HS-27A (cell line): ENCODE measurements at regions not wholly inside any gene's neighbourhood (a gene's known extent, or its start where the extent isn't known, plus 50 kb on each side); places are given as distances from the start of the nearest gene placed in this dataset.
"Not testable (repeated sequence)": the region's sequence is repeated elsewhere in the genome, so short reads cannot be mapped to it uniquely, and the experiment has no call there.

Source experiments
- DNase-seq: peaks from one replicate; pipeline ENCODE4 v3.0.0-alpha.2; 2012; ENCODE audit warnings: low read depth, missing footprints

DNA sequence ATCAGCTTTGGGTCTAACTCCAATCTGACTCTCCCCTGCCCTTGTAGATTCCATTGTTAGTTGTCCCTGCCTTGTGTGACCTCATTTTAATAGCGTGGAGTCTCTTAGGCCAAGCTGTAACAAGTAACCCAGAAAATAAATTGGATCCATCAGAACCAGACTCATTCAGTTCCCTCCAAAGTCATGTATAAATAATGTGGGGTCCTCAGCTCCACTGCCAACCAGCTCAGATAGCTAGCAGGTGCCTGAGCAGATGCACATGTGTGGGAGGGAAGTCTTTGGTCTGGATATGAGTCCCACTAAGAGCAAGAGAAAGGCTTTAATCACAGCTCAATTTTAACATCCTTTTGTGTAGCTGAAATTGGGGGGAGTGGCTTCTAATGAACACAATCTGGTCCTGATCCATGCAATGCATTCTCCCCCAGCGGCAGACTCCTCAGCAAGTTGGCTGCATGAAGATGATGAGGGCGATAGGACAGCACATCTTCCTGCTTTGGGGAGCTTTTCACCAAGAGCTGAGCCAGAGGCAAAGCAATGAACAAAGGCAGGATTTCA lies 151.6 kb downstream of the ABCC12 start:
- DNase-seq: no peak

GRCh38 chr16:48003206-48003907 lies 152.4 kb downstream of the ABCC12 start:
- DNase-seq: no peak

DNA sequence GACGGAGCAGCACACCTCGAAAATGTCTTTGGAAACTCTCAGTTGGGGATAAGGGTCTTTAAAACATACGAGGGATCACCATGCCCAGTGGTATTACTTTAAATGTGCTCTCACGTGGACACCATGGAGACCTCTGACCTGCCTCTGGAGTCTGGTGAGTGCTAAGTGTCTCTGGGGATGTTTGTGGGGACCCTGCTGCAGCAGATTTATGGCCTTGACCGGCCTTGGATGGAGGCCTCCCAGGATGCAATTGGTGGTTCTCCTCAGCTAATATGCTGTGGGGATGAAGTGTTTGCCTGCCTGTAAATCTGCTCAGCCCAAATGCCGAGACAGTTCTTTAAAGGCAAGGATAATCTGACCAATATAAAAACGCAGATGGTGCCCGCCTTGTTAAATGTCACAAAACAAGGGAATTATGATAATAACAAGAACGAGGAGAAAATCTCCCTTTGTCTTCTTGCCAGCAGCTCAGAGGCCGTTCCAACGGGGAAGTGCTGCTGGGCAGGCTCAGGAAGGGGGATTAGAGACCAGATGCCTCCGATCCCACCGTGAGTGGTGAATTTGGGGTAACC lies 154.4 kb downstream of the ABCC12 start:
- no peak for DNase-seq

- no peak for DNase-seq
Observed at GRCh38 chr16:48000622-48001021, 155.2 kb downstream of the ABCC12 start.

GRCh38 chr16:47999595-47999994 lies 156.2 kb downstream of the ABCC12 start:
- DNase-seq: no peak

GRCh38 chr16:47995354-47995753 lies 160.4 kb downstream of the ABCC12 start:
- DNase-seq: no peak

- no peak for DNase-seq
Observed at GRCh38 chr16:47991491-47991890, 164.3 kb downstream of the ABCC12 start.

DNA sequence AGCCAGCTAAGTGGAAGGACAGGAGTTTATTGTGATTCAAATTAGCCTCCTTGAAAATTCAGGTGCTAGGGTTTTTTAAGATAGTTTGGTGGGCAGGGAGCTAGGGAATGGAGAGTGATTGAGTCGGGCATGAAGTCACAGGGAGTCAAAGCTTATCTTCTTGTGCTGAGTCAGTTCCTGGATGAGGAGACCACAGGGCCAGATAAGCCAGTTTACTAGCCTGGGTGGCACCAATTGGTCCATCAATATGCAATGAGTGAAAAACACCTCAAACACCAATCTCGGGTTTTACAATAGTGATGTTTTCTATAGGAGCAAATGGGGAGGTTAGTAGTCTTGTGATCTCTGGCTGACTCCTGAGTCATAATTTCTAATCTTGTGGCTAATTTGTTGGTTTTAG lies 165.1 kb downstream of the ABCC12 start:
- no peak for DNase-seq

DNA sequence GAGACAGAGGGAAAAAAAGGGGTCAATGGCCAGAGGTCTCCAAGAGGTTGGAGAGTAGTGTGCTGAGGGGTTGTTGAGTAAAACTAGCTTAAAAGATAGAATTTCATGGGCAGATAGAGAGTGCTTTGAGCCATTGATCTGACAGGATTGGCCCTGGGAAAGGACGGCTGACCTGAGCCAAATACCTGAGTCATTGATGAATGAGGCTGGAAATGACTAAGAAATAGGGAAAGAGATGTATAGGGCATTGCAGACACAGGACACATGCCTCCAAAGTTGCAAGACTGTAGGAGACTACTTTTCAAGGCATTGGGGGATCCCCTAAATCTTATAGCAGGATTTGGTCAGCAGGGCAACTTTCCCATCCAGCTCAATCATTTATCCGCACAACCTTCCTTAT lies 168.7 kb downstream of the ABCC12 start:
- no peak for DNase-seq

DNA sequence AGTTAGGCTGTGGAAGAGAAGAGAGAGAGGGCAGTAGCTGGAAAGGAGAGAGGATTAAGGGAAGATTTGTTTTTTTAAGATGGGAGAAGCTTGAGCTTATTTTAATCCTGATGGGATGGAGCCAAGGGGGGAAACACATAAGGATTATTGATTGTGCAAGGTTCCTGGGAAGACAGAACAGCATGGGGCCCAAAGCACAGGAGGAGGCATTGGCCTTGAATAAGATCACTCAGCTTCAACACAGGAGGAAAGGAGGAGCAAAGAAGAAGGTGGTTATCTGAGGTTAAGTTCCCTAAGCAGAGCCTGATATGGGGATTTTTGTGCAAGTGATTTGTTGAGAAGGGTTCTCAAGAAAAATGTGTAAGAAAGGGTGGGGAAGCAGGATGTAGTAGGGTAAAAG lies 169.8 kb downstream of the ABCC12 start:
- DNase-seq: no peak

DNA sequence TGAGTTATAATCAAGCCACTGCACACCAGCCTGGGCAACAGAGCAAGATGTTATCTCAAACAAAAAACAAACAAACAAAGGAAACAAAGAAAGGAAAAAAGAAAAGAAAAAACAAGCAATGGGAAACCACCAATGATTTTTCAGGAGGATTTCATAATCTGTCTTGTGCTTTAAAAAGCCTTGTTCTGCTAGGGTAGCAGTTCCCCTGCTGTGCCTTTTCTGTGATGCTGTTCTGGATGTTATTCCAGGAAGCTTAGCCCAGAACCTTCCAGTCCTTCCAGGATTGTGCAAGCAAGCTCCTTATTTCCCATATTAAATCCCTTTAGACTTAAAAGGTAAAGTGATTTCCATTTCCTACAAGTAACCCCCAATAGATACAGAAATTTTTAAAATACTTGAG lies 171.1 kb downstream of the ABCC12 start:
- DNase-seq: no peak

- no peak for DNase-seq
Observed at GRCh38 chr16:47983999-47984580, 171.7 kb downstream of the ABCC12 start.

DNA sequence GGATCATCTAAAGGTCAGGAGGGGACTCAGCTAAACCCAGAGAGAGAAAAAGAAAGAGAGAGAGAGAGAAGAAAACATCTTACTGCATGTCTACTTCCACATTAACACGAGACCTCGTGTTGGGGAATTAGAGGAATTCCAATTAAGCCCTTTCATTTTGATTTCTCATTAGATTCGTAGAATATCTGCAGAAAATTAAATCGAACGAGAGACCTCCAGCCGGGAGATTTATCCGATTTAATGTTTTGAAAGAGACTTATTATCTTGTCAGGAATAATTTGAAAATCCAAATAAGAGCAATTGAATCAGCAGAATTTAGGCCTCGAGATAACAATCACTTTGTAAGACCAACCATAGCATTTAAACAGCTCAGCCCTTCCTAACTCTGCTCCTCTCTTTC lies 175.6 kb downstream of the ABCC12 start:
- no peak for DNase-seq

- no peak for DNase-seq
Observed at GRCh38 chr16:47979616-47980182, 176.1 kb downstream of the ABCC12 start.

GRCh38 chr16:47979164-47979520 lies 176.7 kb downstream of the ABCC12 start:
- no peak for DNase-seq

- DNase-seq: no peak
Observed at GRCh38 chr16:47978491-47979163, 177.2 kb downstream of the ABCC12 start.

DNA sequence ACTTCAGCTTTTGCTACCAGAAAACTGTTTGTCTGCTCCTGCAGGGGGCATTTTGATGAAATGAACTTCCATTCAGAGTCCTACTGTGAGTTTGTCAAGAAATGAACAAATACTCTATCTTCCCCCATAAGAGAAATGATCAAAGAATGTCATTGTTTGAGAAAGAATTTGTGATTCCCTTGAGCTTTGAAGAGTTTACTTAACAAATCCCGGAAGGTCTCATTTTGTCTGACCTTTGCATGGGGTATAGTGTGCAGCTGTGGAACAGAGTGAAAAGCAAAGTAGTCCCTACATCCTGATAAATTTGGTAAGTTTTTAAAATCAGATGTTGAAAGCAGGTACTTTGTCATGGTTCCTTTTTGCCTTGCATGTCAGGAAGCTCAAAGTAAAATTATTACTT lies 178.0 kb downstream of the ABCC12 start:
- no peak for DNase-seq

DNA sequence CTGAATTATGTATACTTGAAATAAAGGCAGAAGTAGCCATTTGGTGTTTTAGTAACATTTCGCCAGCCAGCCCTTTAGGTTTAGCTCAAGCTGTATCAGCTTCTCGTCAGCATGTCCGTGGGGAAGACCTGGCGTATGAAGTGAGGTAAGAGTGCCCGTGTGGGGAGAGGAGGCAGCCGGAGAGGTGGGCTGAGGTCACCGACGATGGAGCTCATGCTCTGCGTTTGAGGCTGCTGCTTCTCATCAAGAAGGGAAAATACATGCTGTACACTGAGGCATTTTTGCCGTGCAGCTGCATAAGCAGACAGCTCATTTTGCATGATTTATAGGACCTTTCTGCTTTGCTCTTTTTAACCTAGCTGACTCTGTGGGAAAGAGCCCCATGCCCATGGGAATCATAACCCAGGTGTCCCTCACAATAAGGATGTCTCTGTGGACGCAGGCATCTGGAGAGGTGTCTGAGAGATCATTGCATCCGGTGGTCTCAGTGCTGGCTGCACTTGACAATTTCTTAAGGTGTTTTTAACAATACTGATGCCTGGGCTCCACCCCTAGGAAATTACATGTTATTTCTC lies 179.1 kb downstream of the ABCC12 start:
- no peak for DNase-seq

DNA sequence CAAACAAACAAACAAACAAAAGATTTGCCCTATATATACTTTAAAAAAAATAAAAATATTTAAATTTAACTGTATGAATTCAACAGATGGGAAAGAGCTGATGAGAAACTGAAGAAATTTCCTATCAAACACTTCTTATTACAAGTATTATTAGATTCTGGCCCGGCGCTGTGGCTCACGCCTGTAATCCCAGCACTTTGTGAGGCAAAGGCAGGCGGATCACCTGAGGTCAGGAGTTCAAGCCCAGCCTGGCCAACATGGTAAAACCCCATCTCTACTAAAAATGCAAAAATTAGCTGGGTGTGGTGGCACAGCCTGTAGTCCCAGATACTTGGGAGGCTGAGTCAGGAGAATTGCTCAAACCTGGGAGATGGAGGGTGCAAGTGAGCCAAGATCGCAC lies 180.8 kb downstream of the ABCC12 start:
- not testable (repeated sequence) for DNase-seq

DNA sequence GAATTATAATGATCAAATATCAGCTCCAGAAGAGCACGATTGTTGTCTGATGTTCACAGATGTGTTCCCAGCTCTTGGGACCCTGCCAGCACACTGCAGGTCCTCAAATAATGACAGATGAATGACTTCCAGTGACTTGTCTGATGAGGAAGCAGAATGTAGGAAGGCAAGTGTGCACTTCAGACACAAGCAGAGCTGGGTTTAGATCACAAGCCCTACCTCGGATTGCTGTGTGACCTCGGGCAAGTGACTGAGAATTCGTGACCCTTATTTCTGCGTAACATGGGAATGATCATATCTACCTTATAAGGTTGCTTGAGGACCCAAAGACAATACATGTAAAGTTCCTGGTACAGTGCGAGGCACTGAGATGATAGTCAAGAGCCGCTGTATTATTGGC lies 182.2 kb downstream of the ABCC12 start:
- DNase-seq: no peak

GRCh38 chr16:47972246-47972985 lies 183.4 kb downstream of the ABCC12 start:
- no peak for DNase-seq

DNA sequence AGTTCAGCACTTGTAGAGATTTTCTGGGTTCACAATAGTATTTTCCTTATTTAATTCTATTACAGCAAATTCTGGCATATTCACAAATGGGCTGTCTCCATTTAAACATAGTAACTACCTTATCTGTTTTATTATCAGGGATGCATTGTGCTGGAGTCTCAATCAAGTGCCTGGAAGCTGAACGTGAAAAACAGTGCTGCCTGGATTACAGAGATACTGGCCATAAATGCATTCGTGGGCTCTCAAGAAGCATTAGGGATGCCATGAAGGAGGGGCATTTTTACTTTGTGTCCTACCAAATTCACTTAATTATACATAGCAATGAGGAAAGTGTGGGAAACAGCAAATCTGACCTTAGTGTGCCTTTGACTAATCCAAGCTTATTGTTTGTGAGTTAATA lies 184.6 kb downstream of the ABCC12 start:
- no peak for DNase-seq
